Renal cortex interstitium (tissue), 11 donors: ENCODE measurements at regions not wholly inside any gene's neighbourhood (a gene's known extent, or its start where the extent isn't known, plus 50 kb on each side); places are given as distances from the start of the nearest gene placed in this dataset.
"Not testable (repeated sequence)": the region's sequence is repeated elsewhere in the genome, so short reads cannot be mapped to it uniquely, and the experiment has no call there.

Experiments used
- DNase-seq, 11 donors: peaks; one replicate each; pipeline ENCODE4 v3.0.0-alpha.2; 2013; ENCODE audit warnings: low read depth in 9 of 11, low spot score in 4 of 11; ENCODE audit errors: extremely low read depth in 1 of 11

DNA sequence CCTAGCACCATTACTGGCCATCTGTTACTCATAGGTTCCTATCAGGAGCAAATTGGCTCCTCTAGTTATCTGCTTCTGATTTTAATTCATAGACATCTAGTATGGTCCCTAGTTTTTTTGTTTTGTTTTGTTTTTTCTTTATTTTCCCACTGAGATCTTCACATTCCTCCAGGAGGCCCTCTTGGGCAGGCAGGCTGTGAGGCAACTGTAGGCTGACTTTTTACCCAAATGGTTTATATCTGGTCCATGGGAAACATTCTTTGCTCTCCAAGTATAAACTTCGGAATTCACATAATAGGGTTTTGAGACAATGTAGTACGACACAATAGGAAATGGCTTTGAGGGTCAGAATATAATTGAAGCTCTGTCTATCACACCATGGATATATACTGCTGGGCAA lies 250.9 kb upstream of the DAB2 start:
- DNase-seq = no peak

- DNase-seq = no peak
Observed at GRCh38 chr5:39674209-39675082, 249.7 kb upstream of the DAB2 start.

GRCh38 chr5:39671561-39671961 lies 246.8 kb upstream of the DAB2 start:
- DNase-seq = no peak

GRCh38 chr5:39670955-39671354 lies 246.2 kb upstream of the DAB2 start:
- DNase-seq = no peak

DNA sequence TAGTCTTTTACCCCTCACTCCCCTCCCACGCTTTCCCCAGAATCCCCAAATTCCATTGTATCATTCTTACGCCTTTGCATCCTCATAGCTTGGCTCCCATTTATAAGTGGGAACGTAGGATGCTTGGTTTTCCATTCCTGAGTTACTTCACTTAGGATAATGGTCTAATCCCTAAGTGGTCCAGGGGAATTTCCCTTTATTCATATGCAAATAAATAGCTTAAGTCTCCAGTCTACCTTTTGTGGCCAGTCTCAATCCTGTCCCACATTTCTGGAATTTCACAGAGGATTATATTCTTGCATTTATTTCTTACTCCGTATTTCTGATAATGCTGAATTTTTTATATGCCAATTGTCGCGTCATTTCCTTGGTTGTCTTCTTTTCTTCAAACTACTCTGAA lies 245.6 kb upstream of the DAB2 start:
- no peak for DNase-seq

DNA sequence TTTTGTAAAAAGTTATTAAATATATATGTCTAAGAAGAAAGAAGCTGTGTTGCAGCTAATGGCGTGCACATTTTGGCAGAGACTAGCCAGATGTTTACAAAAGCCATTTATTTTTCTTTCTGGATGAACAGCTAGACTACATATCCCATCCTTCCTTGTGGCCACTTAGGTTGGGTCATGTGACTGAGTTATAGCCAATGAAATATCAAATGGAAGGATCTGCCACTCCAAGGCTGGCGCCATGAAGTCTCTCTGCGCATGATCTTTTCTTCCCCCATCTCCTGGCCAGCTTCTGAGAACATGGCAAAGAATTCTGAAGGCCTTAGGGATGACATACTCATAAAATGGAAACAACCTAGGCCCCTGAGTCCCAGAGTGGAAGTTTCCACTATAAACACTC lies 244.2 kb upstream of the DAB2 start:
- DNase-seq = no peak

- DNase-seq = no peak
Observed at GRCh38 chr5:39665328-39665727, 240.5 kb upstream of the DAB2 start.

DNA sequence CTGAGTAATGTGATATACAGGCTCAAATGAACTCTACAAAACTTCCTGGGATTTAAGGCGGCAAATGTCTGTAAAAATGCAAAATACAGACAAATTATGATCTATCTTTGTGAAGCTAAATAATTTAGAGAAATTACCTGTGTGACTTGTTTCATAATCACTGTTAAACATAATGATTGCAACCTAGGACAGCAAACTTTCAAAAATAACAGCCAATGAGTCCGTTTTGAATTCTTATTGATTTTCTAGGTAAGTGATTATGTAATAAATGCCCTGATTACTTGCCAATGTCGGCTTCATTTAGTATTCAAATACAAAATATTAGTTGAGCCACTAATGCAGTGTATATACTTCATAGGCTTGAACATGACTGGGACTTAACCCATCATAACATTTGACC lies 238.2 kb upstream of the DAB2 start:
- DNase-seq = no peak

GRCh38 chr5:39661026-39661779 lies 236.4 kb upstream of the DAB2 start:
- no peak for DNase-seq

- DNase-seq = no peak
Observed at GRCh38 chr5:39660020-39660419, 235.2 kb upstream of the DAB2 start.

DNA sequence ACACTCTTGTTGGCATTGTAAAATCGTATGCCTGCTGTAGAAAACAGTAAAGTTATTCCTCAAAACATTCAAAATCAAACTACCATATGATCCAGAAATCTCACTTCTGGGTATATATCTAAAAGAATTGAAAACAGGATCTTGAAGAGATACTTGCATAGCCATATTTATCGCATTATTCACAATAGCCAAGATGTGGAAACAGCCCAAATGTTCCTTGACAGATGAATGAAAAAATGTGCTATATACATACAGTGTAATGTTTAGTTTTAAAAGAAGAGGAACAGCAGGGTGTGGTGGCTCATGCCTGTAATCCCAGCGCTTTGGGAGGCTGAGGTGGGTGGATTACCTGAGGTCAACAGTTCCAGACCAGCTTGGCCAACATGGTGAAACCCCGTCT lies 234.1 kb upstream of the DAB2 start:
- no peak for DNase-seq

- DNase-seq = no peak
Observed at GRCh38 chr5:39657943-39658342, 233.2 kb upstream of the DAB2 start.

DNA sequence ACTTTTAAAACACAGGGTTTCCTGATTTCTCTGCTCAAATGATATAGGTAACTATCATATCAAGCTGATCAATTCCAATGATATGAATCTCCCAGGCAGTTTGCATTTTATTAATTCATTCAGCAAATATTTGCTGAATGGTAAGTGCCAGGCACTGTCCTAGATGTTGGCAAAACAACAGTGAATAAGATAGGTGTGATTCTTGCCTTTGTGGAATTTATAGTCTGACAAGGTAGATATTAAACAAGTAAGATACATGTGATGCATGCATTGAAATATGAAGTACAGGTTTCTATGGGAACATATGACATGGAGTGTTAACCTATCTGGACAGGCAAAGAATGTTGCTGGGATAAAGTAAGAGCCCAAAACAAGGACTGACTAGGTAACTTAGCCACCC lies 231.8 kb upstream of the DAB2 start:
- no peak for DNase-seq

- DNase-seq = no peak
Observed at GRCh38 chr5:39654715-39655114, 229.9 kb upstream of the DAB2 start.

DNA sequence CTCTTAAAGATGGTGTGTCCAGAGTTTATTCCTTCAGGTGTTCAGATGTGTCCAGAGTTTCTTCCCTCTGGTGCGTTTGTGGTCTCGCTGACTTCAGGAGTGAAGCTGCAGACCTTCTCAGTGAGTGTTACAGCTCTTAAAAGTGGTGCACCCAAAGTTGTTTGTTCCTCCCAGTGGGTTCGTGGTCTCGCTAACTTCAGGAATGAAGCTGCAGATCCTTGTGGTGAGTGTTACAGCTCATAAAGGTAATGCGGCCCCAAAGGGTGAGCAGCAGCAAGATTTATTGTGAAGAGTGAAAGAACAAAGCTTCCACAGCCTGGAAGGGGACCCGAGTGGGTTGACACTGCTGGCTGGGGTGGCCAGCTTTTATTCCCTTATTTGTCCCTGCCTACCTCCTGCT lies 227.7 kb upstream of the DAB2 start:
- DNase-seq = not testable (repeated sequence)

DNA sequence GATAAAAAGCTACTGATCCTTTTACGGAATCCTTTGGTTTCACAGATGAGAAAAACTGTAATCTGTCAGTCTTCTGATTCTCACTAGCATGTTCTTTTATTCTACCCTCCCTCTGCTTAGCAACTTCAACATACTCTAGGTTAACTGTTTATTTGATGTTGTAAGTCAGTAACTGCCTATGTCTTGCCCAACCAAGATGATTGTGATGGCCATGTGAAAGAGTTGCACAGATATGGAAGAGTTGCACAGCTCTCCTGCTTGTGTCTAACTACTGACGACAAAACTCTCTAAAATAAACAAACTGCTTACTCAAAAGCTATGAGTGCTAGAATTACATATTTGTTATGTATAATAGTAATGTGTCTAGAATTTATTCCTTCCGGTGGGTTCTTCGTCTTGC lies 227.3 kb upstream of the DAB2 start:
- DNase-seq = no peak

DNA sequence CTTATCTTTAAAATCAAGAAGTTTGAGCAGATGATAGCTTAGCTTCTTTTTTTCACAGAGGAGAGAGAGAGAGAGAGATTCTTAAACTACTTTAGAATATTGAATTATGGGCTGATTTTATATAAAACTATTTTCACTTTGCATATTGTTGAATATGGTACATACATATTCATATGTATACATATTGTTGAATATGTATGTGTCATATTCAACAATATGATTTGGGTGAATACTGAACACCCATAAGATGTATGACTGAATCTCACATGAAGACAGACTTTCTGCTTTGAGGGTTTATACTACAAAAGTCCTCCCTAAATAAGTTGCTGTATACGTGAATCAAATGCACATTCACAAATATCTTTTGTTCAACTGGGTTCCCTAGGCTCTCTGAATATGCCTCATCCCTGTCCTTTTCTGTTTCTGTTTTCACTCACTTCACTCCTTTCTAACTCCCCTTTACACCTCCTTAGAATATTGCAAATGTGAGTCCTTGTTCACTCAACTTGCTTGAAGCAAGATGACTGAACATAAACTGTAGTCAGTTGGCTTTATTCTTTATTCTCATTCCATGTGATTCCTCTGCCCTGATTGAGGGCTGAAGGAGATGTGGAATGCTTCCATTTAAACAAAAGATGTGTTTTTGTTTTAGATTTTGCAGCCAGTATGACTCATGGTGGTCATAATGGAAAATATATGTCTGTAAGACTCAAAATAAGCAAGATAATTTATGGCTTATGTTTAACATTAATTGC lies 225.4 kb upstream of the DAB2 start:
- DNase-seq = no peak

DNA sequence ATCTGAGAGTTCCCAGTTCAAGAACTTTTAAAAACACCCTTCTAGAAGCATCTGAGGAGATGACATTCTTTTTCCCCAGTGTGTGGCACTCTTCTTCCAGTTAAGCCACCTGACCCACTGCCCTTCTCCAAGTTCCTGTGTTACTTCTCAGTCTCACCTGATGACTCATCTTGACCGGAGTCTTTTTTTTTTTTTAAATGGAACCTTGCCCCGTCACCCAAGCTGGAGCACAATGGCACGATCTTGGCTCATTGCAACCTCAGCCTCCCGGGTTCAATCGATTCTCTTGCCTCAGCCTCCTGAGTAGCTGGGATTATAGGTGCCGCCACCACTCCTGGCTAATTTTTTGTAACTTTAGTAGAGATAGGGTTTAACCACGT lies 224.1 kb upstream of the DAB2 start:
- no peak for DNase-seq

DNA sequence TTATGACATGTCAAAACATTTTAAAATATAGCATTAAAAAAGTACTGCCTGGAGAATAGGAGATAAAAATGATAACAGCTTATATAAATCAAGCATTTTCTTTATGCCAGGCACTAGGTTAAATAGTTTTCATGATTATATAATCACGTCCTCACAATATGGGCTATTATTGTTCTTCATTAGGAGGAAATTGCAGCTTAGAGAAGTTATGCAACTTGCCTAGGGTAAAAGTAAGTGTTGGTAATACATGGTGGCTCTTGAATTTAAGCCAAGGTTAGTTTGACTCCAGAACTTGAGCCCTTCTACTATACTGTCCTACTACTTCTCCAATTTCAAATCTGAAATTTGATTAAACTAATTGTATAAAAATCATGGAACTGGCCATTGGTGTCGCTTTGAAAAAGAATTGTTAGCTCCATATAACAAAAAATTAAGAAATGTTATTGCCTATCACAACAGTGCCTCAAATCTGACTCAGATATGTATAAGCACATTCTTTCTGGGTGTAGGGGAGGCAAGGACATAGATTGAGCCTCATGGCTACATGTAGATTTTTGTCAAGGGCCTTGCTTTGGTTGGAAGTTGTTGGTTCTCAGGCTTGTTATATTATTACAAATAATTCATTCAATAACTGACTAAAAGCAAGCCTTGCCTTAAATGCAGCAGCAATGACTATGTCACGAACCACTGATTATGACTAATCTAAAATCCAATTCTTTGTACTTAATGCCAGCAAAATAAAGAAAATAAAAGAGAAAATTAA lies 223.5 kb upstream of the DAB2 start:
- DNase-seq = no peak
